Vagina (tissue), 2 donors: ENCODE measurements at regions not wholly inside any gene's neighbourhood (a gene's known extent, or its start where the extent isn't known, plus 50 kb on each side); places are given as distances from the start of the nearest gene placed in this dataset.

Experiments
- POLR2A ChIP-seq, 2 donors: fragments of 450-650 bp; IDR thresholded peaks; one replicate each; pipeline ENCODE4 v1.6.1; 2017; ENCODE audit warnings: antibody characterized with exemption in 2 of 2, mild to moderate bottlenecking in 2 of 2, moderate library complexity in 2 of 2
- POLR2AphosphoS5 ChIP-seq, 2 donors: sonication (generic); formaldehyde crosslinking; IDR thresholded peaks; one replicate each; pipeline ENCODE4 v1.9.0; 2017; ENCODE audit warnings: antibody characterized with exemption in 2 of 2, mild to moderate bottlenecking in 2 of 2, low read depth in 1 of 2; ENCODE audit not compliant: insufficient read depth in 1 of 2
- TF ChIP-seq, protein P1 (sequence below), 3 experiments: fragments of 450-650 bp in 2 of 3; fragments of 200-600 bp in 1 of 3; sonication (generic) in 1 of 3; IDR thresholded peaks; one replicate each; pipeline ENCODE4 v1.5.1; 2017 to 2019; ENCODE audit warnings: antibody characterized with exemption in 3 of 3, mild to moderate bottlenecking in 2 of 3, moderate library complexity in 2 of 3

DNA sequence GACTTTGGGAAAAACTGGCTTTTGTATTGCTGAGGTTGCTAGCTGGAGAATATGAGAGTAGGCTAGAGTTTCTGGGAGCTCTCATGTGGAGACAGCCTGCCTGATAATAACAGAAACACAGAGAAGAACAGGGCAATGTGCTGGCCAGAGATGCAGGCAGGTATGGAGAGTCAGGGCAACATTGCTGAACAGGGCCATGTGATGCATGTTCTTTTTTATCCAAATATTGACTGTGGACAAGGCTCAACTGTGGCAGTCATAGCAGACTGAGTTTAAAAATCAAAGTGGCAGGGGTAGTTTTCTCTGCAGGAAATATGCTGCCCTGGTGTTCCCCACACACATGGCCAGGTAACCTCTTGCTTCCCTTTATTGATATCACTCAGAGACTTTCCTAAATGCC is 381.1 kb downstream of the RASEF start:
- TF ChIP-seq, protein P1, sequence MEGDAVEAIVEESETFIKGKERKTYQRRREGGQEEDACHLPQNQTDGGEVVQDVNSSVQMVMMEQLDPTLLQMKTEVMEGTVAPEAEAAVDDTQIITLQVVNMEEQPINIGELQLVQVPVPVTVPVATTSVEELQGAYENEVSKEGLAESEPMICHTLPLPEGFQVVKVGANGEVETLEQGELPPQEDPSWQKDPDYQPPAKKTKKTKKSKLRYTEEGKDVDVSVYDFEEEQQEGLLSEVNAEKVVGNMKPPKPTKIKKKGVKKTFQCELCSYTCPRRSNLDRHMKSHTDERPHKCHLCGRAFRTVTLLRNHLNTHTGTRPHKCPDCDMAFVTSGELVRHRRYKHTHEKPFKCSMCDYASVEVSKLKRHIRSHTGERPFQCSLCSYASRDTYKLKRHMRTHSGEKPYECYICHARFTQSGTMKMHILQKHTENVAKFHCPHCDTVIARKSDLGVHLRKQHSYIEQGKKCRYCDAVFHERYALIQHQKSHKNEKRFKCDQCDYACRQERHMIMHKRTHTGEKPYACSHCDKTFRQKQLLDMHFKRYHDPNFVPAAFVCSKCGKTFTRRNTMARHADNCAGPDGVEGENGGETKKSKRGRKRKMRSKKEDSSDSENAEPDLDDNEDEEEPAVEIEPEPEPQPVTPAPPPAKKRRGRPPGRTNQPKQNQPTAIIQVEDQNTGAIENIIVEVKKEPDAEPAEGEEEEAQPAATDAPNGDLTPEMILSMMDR (IDR thresholded peaks at IDR 0.05): no peak
- TF ChIP-seq POLR2A (IDR thresholded peaks at IDR 0.05): no peak
- no peak for TF ChIP-seq POLR2AphosphoS5 (IDR thresholded peaks at IDR 0.05; ENCODE audit: insufficient read depth in 1 of 2, low read depth in 1 of 2)
